ENCODE measurements at regions not wholly inside any gene's neighbourhood (a gene's known extent, or its start where the extent isn't known, plus 50 kb on each side); places are given as distances from the start of the nearest gene placed in this dataset.

DNA sequence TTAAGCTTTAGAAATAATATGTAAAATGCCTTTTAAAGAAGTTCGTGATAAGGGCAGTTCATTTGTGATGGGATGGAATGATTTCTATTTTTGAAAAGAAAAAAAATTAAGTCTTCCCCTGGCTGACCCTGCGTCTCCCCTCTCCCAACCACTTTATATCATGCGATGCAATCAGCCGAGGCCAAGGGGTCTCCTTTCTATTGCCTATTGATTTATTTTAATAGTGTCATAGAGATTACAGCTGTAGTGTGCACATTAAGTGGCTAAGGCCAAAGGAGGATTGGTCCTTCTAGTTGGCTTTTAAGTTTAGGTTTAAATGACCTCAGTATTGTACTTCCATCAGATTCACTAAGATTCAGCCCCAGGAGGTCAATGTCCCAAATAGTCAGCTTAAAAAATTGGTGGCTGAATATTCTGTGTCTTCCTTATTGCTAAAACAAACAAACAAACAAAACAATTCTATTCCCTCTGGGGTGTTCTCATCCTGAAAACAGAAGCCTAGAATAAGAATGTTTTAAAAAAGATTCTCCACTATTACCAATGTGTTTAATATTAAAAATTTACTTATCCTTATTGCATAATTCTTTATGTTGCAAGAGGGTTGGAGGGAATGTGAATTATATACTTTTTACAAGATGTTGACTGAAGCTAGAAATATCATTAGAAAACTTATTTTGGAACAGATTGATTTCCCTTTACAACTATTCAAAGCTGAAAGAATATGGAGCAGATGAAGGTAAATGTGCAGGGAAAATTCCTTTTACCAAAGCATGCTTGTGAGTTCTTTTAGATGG is 359.1 kb downstream of the SAMD5 start:
- no peaks in the 10 kb centered on the region for H3K79me1 ChIP-seq (ENCODE audit: low read depth in 1 of 2, low read length in 2 of 2)
- DNase-seq, result no peak
- no peak overlapping the region for H3K18ac ChIP-seq (ENCODE audit: low read depth, low read length)
- H3K23ac ChIP-seq (ENCODE audit: low read depth, low read length), result no peak overlapping the region
- POLR2A ChIA-PET (ENCODE audit: unreplicated experiment), result no interaction called here
- in situ Hi-C loops (cut with MboI; ENCODE audit: low sequenced_read_pairs), result no loop called here
- H4K91ac ChIP-seq (ENCODE audit: insufficient read depth, low read depth, low read length), result no peak overlapping the region
- TF ChIP-seq MXI1 (IDR thresholded peaks at IDR 0.05; ENCODE audit: borderline replicate concordance, low read depth, low read length) (no peak), CEBPB (IDR thresholded peaks at IDR 0.05; ENCODE audit: low read depth, low read length) (peak; percentile 11; the same call in 1 of the 2 replicates)
- H3K27ac ChIP-seq (ENCODE audit: insufficient read depth, low read length), result no peak overlapping the region
- no peak overlapping the region for H3K4ac ChIP-seq (ENCODE audit: low read depth, low read length)
- H4K5ac ChIP-seq (ENCODE audit: low read depth, low read length), result no peak overlapping the region
- intact Hi-C loops (cut with micrococcal nuclease), result no loop called here
- no peaks in the 10 kb centered on the region for H3K9me3 ChIP-seq (ENCODE audit: control insufficient read depth, insufficient read depth, low read length)
- no peak overlapping the region for H2AK9ac ChIP-seq (replicated peaks; ENCODE audit: low read depth, low read length, poor library complexity)
- dilution Hi-C loops (cut with HindIII; ENCODE audit: low sequenced_read_pairs, unreplicated experiment), result no loop called here
- no peak for ATAC-seq (ENCODE audit: low read depth)
- CTCF ChIA-PET, result no interaction called here
- peaks cover 2% of the 10 kb centered on the region; the same call in 1 of the 2 replicates for H3K4me1 ChIP-seq (ENCODE audit: control insufficient read depth, insufficient read depth, low read length)
- H3K4me2 ChIP-seq (ENCODE audit: low read depth, low read length), result no peak overlapping the region
- no peak overlapping the region for H2BK5ac ChIP-seq (ENCODE audit: low read depth, low read length, poor library complexity, severe bottlenecking)
- no peaks in the 10 kb centered on the region for H3K27me3 ChIP-seq (ENCODE audit: control insufficient read depth, insufficient read depth, low read length)
- no peak overlapping the region for H4K8ac ChIP-seq (ENCODE audit: low read depth in 2 of 2, low read length in 2 of 2)
- no peak overlapping the region for H2BK20ac ChIP-seq (ENCODE audit: low read depth, low read length)
- H2BK120ac ChIP-seq (ENCODE audit: low read depth, low read length), result no peak overlapping the region
- no TSS peak for BruUV-seq (replicated peaks)
- H3K36me3 ChIP-seq (ENCODE audit: control insufficient read depth, insufficient read depth, low read length), result no peaks in the 10 kb centered on the region
- H4K20me1 ChIP-seq (ENCODE audit: insufficient read depth, low read length), result no peaks in the 10 kb centered on the region
- WGBS, 2 experiments (ENCODE audit: extremely low coverage in 2 of 2, insufficient read length in 1 of 2), result no CpG with 5 or more reads among the region's 4 CpGs
- no peak overlapping the region for H3K4me3 ChIP-seq (ENCODE audit: insufficient read depth, low read depth, low read length)
- H2BK15ac ChIP-seq (ENCODE audit: low read depth, low read length), result no peak overlapping the region
- no peak overlapping the region for H2AK5ac ChIP-seq (ENCODE audit: low read depth, low read length)
- no peak overlapping the region for H2AFZ ChIP-seq (replicated peaks; ENCODE audit: low read length, poor library complexity)
- no peak overlapping the region for H3K14ac ChIP-seq (replicated peaks; ENCODE audit: low read depth, low read length)
- H3K9me1 ChIP-seq (ENCODE audit: insufficient read depth, low read length), result peaks cover 3% of the 10 kb centered on the region; the same call in 1 of the 2 replicates
- H3K56ac ChIP-seq (ENCODE audit: extremely low read depth, insufficient read depth, low read length), result no peak overlapping the region
- H3K9ac ChIP-seq (ENCODE audit: low read depth, low read length), result no peak overlapping the region

All from IMR-90 (cell line).